Astrocyte (in vitro differentiated cells and primary cell): ENCODE measurements at regions not wholly inside any gene's neighbourhood (a gene's known extent, or its start where the extent isn't known, plus 50 kb on each side); places are given as distances from the start of the nearest gene placed in this dataset.

Source experiments
- DNase-seq: peaks from one replicate; pipeline ENCODE4 v3.0.0-alpha.2; 2010; ENCODE audit warnings: low read depth
- FAIRE-seq: peaks from 2 replicates; lab custom pipeline; 2011; peaks lifted over from hg19 to GRCh38; lab: Jason Lieb, UNC
- H2AFZ ChIP-seq: 2 replicates; pipeline ENCODE4 v1.6.0; 2012; ENCODE audit warnings: low read depth, low read length, inconsistent platforms
- H3K27ac ChIP-seq: 2 replicates; pipeline ENCODE4 v1.5.1; 2011; ENCODE audit warnings: low read depth, low read length, inconsistent platforms
- H3K27me3 ChIP-seq: 2 replicates; pipeline ENCODE4 v1.6.0; 2011; ENCODE audit warnings: low read length, inconsistent platforms; ENCODE audit not compliant: insufficient read depth
- H3K36me3 ChIP-seq: 2 replicates; pipeline ENCODE4 v1.5.1; 2011; ENCODE audit warnings: low read length, inconsistent platforms; ENCODE audit not compliant: insufficient read depth
- H3K4me1 ChIP-seq: 2 replicates; pipeline ENCODE4 v1.5.1; 2011; ENCODE audit warnings: low read length, inconsistent platforms; ENCODE audit not compliant: insufficient read depth
- H3K4me2 ChIP-seq: 2 replicates; pipeline ENCODE4 v1.6.0; 2012; ENCODE audit warnings: low read length, inconsistent platforms
- H3K4me3 ChIP-seq: 2 replicates; pipeline ENCODE4 v1.5.1; 2011; ENCODE audit warnings: low read depth, mild to moderate bottlenecking, low read length, inconsistent platforms; ENCODE audit not compliant: insufficient read depth
- H3K79me2 ChIP-seq: 2 replicates; pipeline ENCODE4 v1.6.0; 2012; ENCODE audit warnings: mild to moderate bottlenecking, low read length, inconsistent platforms; ENCODE audit not compliant: insufficient read depth
- H3K9ac ChIP-seq: 2 replicates; pipeline ENCODE4 v1.6.0; 2012; ENCODE audit warnings: mild to moderate bottlenecking, low read length, inconsistent platforms
- H3K9me3 ChIP-seq: 2 replicates; pipeline ENCODE4 v1.5.1; 2012; ENCODE audit warnings: low read depth, mild to moderate bottlenecking, low read length, inconsistent platforms; ENCODE audit not compliant: insufficient read depth
- H4K20me1 ChIP-seq: 2 replicates; pipeline ENCODE4 v1.6.0; 2012; ENCODE audit warnings: low read length, inconsistent platforms; ENCODE audit not compliant: insufficient read depth
- H3K27ac Mint-ChIP-seq: one replicate; pipeline ENCODE4 v1.8.0; 2021; ENCODE audit warnings: mild to moderate bottlenecking, mixed read lengths; ENCODE audit not compliant: unreplicated experiment
- H3K27me3 Mint-ChIP-seq: one replicate; pipeline ENCODE4 v1.8.0; 2021; ENCODE audit warnings: low read depth, mixed read lengths; ENCODE audit not compliant: unreplicated experiment
- H3K36me3 Mint-ChIP-seq: one replicate; pipeline ENCODE4 v1.8.0; 2021; ENCODE audit warnings: low read depth, mixed read lengths; ENCODE audit not compliant: unreplicated experiment
- H3K4me1 Mint-ChIP-seq: one replicate; pipeline ENCODE4 v1.8.0; 2021; ENCODE audit warnings: low read depth, mixed read lengths; ENCODE audit not compliant: unreplicated experiment
- H3K4me3 Mint-ChIP-seq: one replicate; pipeline ENCODE4 v1.8.0; 2021; ENCODE audit warnings: mild to moderate bottlenecking, moderate library complexity, mixed read lengths; ENCODE audit not compliant: unreplicated experiment
- H3K9me3 Mint-ChIP-seq: one replicate; pipeline ENCODE4 v1.8.0; 2021; ENCODE audit warnings: mild to moderate bottlenecking, mixed read lengths; ENCODE audit not compliant: unreplicated experiment
- EZH2 ChIP-seq: IDR thresholded peaks from 2 replicates; pipeline ENCODE4 v1.6.1; 2012; ENCODE audit warnings: mild to moderate bottlenecking, low read length, inconsistent platforms; ENCODE audit not compliant: insufficient read depth
- TF ChIP-seq, protein P1 (sequence below): IDR thresholded peaks from 2 replicates; pipeline ENCODE4 v1.5.1; 2011; ENCODE audit warnings: low read depth, mild to moderate bottlenecking, inconsistent platforms, low read length, moderate library complexity; ENCODE audit not compliant: insufficient read depth

DNA sequence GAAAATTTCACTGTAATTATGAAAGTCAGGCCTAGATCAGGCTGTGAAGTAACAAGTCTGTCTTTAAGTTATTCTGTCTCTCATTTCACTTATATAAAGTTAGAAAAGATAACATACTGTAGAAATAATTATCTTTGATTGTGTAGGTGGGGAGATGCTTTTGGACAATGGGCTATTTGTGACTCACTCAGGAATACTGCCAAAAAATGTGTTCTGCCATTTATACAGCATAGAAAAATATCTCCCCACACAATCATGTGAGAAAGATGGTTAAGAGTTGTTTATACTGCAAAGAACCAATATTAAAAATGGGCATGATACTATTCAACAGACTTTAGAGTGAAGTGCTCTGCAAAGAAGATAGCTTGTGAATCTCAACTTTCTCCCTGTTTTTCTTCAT, 95.0 kb upstream of the GABRA2 start:
- H3K9me3 Mint-ChIP-seq = peaks cover 6% of the 10 kb centered on the region
- H3K4me1 Mint-ChIP-seq = no peaks in the 10 kb centered on the region
- no peak overlapping the region for H3K27ac Mint-ChIP-seq
- Histone ChIP-seq H3K4me1 (no peaks in the 10 kb centered on the region), H4K20me1 (no peaks in the 10 kb centered on the region), H3K9me3 (no peaks in the 10 kb centered on the region), H3K4me2 (no peak overlapping the region), H2AFZ (no peak overlapping the region), H3K27ac (no peak overlapping the region), H3K4me3 (no peak overlapping the region), H3K27me3 (no peaks in the 10 kb centered on the region), H3K36me3 (no peaks in the 10 kb centered on the region), H3K9ac (no peak overlapping the region), H3K79me2 (no peaks in the 10 kb centered on the region)
- no peaks in the 10 kb centered on the region for H3K27me3 Mint-ChIP-seq
- TF ChIP-seq EZH2 = no peak
- TF ChIP-seq, protein P1, sequence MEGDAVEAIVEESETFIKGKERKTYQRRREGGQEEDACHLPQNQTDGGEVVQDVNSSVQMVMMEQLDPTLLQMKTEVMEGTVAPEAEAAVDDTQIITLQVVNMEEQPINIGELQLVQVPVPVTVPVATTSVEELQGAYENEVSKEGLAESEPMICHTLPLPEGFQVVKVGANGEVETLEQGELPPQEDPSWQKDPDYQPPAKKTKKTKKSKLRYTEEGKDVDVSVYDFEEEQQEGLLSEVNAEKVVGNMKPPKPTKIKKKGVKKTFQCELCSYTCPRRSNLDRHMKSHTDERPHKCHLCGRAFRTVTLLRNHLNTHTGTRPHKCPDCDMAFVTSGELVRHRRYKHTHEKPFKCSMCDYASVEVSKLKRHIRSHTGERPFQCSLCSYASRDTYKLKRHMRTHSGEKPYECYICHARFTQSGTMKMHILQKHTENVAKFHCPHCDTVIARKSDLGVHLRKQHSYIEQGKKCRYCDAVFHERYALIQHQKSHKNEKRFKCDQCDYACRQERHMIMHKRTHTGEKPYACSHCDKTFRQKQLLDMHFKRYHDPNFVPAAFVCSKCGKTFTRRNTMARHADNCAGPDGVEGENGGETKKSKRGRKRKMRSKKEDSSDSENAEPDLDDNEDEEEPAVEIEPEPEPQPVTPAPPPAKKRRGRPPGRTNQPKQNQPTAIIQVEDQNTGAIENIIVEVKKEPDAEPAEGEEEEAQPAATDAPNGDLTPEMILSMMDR = no peak
- H3K36me3 Mint-ChIP-seq = no peaks in the 10 kb centered on the region
- FAIRE-seq (no peak), DNase-seq (no peak)
- H3K4me3 Mint-ChIP-seq = no peak overlapping the region

DNA sequence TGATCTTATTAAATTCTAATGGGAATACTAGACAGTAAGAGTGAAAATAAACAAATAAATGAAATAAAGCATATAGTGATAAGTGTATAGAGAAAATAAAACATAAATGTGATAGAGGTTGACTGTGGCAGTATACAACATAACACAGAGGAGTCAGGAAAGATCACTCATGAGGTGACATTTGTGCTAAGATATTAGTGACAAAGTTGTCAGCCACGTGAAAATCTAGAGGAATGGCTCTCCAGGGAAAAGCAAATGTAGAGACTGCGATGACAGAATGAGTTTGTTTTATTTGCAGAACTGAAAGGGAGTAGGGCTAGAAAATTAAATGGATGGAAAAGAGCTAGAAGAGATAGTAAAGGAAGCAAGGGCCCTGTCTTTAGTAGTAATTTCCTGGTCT, 72.8 kb upstream of the GABRA2 start:
- Histone ChIP-seq H3K27ac (no peak overlapping the region), H2AFZ (no peak overlapping the region), H3K36me3 (no peaks in the 10 kb centered on the region), H3K4me3 (no peak overlapping the region), H3K9me3 (no peaks in the 10 kb centered on the region), H3K27me3 (no peaks in the 10 kb centered on the region), H3K4me2 (no peak overlapping the region), H3K4me1 (no peaks in the 10 kb centered on the region), H4K20me1 (no peaks in the 10 kb centered on the region), H3K79me2 (no peaks in the 10 kb centered on the region), H3K9ac (no peak overlapping the region)
- Mint-ChIP-seq H3K9me3 (peaks cover 4% of the 10 kb centered on the region), H3K4me3 (no peak overlapping the region), H3K36me3 (no peaks in the 10 kb centered on the region), H3K27me3 (no peaks in the 10 kb centered on the region), H3K27ac (no peak overlapping the region), H3K4me1 (no peaks in the 10 kb centered on the region)
- DNase-seq (no peak), FAIRE-seq (no peak)
- no peak for TF ChIP-seq EZH2

DNA sequence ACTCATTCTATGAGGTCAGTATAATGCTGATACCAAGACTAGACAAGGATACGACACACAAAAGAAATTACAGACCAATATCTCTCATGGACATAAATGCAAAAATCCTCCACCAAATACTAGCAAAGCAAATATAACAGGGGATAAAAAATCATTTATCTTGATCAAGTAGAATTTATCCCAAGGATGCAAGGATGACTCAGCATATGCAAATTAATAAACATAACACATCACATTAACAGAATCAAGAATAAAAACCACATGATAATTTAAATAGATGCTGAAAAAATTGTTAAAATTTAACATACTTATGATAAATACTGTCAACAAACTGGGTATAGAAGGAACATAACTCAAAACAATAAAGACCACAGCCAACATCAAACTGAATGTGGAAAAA, 69.4 kb upstream of the GABRA2 start:
- FAIRE-seq (no peak), DNase-seq (no peak)
- Histone ChIP-seq H3K4me3 (no peak overlapping the region), H3K79me2 (no peaks in the 10 kb centered on the region), H3K4me1 (no peaks in the 10 kb centered on the region), H4K20me1 (no peaks in the 10 kb centered on the region), H2AFZ (no peak overlapping the region), H3K27me3 (no peaks in the 10 kb centered on the region), H3K36me3 (no peaks in the 10 kb centered on the region), H3K4me2 (no peak overlapping the region), H3K9me3 (peaks cover 7% of the 10 kb centered on the region), H3K27ac (no peak overlapping the region), H3K9ac (no peak overlapping the region)
- no peak overlapping the region for H3K4me3 Mint-ChIP-seq
- TF ChIP-seq, protein P1 = no peak
- TF ChIP-seq EZH2 = no peak
- H3K27me3 Mint-ChIP-seq = no peaks in the 10 kb centered on the region
- H3K9me3 Mint-ChIP-seq = peaks cover 7% of the 10 kb centered on the region
- H3K36me3 Mint-ChIP-seq = no peaks in the 10 kb centered on the region
- H3K4me1 Mint-ChIP-seq = no peaks in the 10 kb centered on the region
- no peak overlapping the region for H3K27ac Mint-ChIP-seq
